Esophagus muscularis mucosa (tissue), 4 donors: ENCODE measurements at regions not wholly inside any gene's neighbourhood (a gene's known extent, or its start where the extent isn't known, plus 50 kb on each side); places are given as distances from the start of the nearest gene placed in this dataset.
"Not testable (repeated sequence)": the region's sequence is repeated elsewhere in the genome, so short reads cannot be mapped to it uniquely, and the experiment has no call there.

Experiments used
- DNase-seq: peaks from one replicate; pipeline ENCODE4 v3.0.0-alpha.2; 2017; ENCODE audit errors: extremely low spot score
- H3K27ac ChIP-seq, 4 donors: fragments of 200-600 bp; sonication (generic); replicated peaks in 1 of 4; 1 replicate in 3 of 4; 2 replicates in 1 of 4; pipeline ENCODE4 v1.5.1; 2016 to 2019; ENCODE audit warnings: mild to moderate bottlenecking in 1 of 4
- H3K27me3 ChIP-seq, 4 donors: fragments of 200-600 bp; sonication (generic); one replicate each; pipeline versions ENCODE4 v1.5.1 to v1.6.0; 2016 to 2019
- H3K36me3 ChIP-seq, 4 donors: fragments of 200-600 bp; sonication (generic); one replicate each; pipeline ENCODE4 v1.5.1; 2016 to 2019
- H3K4me1 ChIP-seq, 4 donors: fragments of 200-600 bp; sonication (generic); one replicate each; pipeline ENCODE4 v1.5.1; 2016 to 2019
- H3K4me3 ChIP-seq, 4 donors: fragments of 200-600 bp; sonication (generic); 1 replicate in 2 of 4; 2 replicates in 2 of 4; pipeline ENCODE4 v1.5.1; 2016 to 2019; ENCODE audit warnings: mild to moderate bottlenecking in 4 of 4, moderate library complexity in 1 of 4
- H3K9me3 ChIP-seq, 4 donors: fragments of 200-600 bp; sonication (generic); 1 replicate in 3 of 4; 2 replicates in 1 of 4; pipeline ENCODE4 v1.5.1; 2016 to 2019
- CTCF ChIP-seq, 3 experiments: fragments of 200-600 bp in 2 of 3; fragments of 450-650 bp in 1 of 3; sonication (generic) in 2 of 3; IDR thresholded peaks; one replicate each; pipeline ENCODE4 v1.5.1; 2017 to 2019; ENCODE audit warnings: antibody characterized with exemption in 3 of 3, mild to moderate bottlenecking in 2 of 3, moderate library complexity in 1 of 3
- EP300 ChIP-seq: sonication (generic); formaldehyde crosslinking; IDR thresholded peaks from one replicate; pipeline ENCODE4 v1.6.1; 2017; ENCODE audit warnings: antibody characterized with exemption
- POLR2A ChIP-seq: fragments of 450-650 bp; IDR thresholded peaks from one replicate; pipeline ENCODE4 v1.6.1; 2017; ENCODE audit warnings: antibody characterized with exemption, moderate library complexity, mild to moderate bottlenecking, low read depth
- POLR2AphosphoS5 ChIP-seq, 2 donors: sonication (generic); formaldehyde crosslinking; IDR thresholded peaks; one replicate each; pipeline ENCODE4 v1.6.1; 2017; ENCODE audit warnings: antibody characterized with exemption in 2 of 2
- WGBS: methylation state at CpG from one replicate; pipeline ENCODE4 v1.1.5; 2018; 5-methylcytosine and 5-hydroxymethylcytosine counted together
- intact Hi-C: fragments of 100-400 bp; cut with DNase I; formaldehyde crosslinking; loops from one replicate; pipeline ENCODE4 v1.15.1; 2023

- no peak overlapping the region for H3K4me3 ChIP-seq
- no peak for TF ChIP-seq POLR2AphosphoS5 (IDR thresholded peaks at IDR 0.05)
- TF ChIP-seq CTCF (IDR thresholded peaks at IDR 0.05) = no peak
- no peak for TF ChIP-seq POLR2A
- no peak for TF ChIP-seq EP300
- WGBS = 24% methylated on average over 1 of the region's 1 CpG
- peaks cover 0 to 3% (median 0%) of the 10 kb centered on the region in 4 donors for H3K9me3 ChIP-seq
- H3K4me1 ChIP-seq = no peaks in the 10 kb centered on the region
- no peaks in the 10 kb centered on the region for H3K27me3 ChIP-seq
- intact Hi-C loops = no loop called here
- DNase-seq = no peak
- H3K27ac ChIP-seq = no peak overlapping the region
- no peaks in the 10 kb centered on the region for H3K36me3 ChIP-seq
Observed at GRCh38 chr2:123851281-123851680, 173.8 kb upstream of the CNTNAP5 start.

GRCh38 chr2:123853161-123853560 is 171.9 kb upstream of the CNTNAP5 start:
- WGBS = 29% methylated on average over 1 of the region's 1 CpG
- Histone ChIP-seq H3K9me3 (peaks cover 0 to 8% (median 5%) of the 10 kb centered on the region in 4 donors), H3K4me1 (no peaks in the 10 kb centered on the region), H3K4me3 (no peak overlapping the region), H3K27ac (no peak overlapping the region), H3K36me3 (no peaks in the 10 kb centered on the region), H3K27me3 (no peaks in the 10 kb centered on the region)
- no peak for DNase-seq
- TF ChIP-seq EP300 = no peak
- TF ChIP-seq POLR2A = no peak
- TF ChIP-seq POLR2AphosphoS5 (IDR thresholded peaks at IDR 0.05) = no peak
- TF ChIP-seq CTCF (IDR thresholded peaks at IDR 0.05) = no peak
- intact Hi-C loops = no loop called here

GRCh38 chr2:123859031-123859430 is 166.1 kb upstream of the CNTNAP5 start:
- H3K9me3 ChIP-seq = peaks cover 0 to 23% (median 15%) of the 10 kb centered on the region in 4 donors
- DNase-seq, intact Hi-C loops: not testable (repeated sequence)

GRCh38 chr2:123864416-123864815 is 160.7 kb upstream of the CNTNAP5 start:
- H3K27me3 ChIP-seq = no peaks in the 10 kb centered on the region
- no peak overlapping the region for H3K4me3 ChIP-seq
- no peaks in the 10 kb centered on the region for H3K4me1 ChIP-seq
- DNase-seq = no peak
- TF ChIP-seq EP300 = no peak
- no peak for TF ChIP-seq CTCF (IDR thresholded peaks at IDR 0.05)
- no peak for TF ChIP-seq POLR2AphosphoS5 (IDR thresholded peaks at IDR 0.05)
- no peak for TF ChIP-seq POLR2A
- H3K36me3 ChIP-seq = no peaks in the 10 kb centered on the region
- 55% methylated on average over 1 of the region's 1 CpG for WGBS
- no peak overlapping the region for H3K27ac ChIP-seq
- intact Hi-C loops = no loop called here
- H3K9me3 ChIP-seq = peaks cover 0 to 4% (median 2%) of the 10 kb centered on the region in 4 donors

More at GRCh38 chr2:123859031-123859430, 166.1 kb upstream of the CNTNAP5 start:
- not testable (repeated sequence) for H3K36me3 ChIP-seq, H3K4me1 ChIP-seq, H3K4me3 ChIP-seq, H3K27ac ChIP-seq, H3K27me3 ChIP-seq

- no peak overlapping the region for H3K4me3 ChIP-seq
- TF ChIP-seq POLR2A (no peak), EP300 (no peak), CTCF (IDR thresholded peaks at IDR 0.05) (no peak), POLR2AphosphoS5 (IDR thresholded peaks at IDR 0.05) (no peak)
- no peaks in the 10 kb centered on the region for H3K27me3 ChIP-seq
- no peaks in the 10 kb centered on the region for H3K36me3 ChIP-seq
- intact Hi-C loops = no loop called here
- no peaks in the 10 kb centered on the region for H3K4me1 ChIP-seq
- 79% methylated on average over 6 of the region's 6 CpGs for WGBS
- H3K27ac ChIP-seq = no peak overlapping the region
- no peak for DNase-seq
- H3K9me3 ChIP-seq = no peaks in the 10 kb centered on the region
Observed at GRCh38 chr2:123870206-123870880, 154.7 kb upstream of the CNTNAP5 start.
